HAP-1 (cell line): ENCODE measurements at regions not wholly inside any gene's neighbourhood (a gene's known extent, or its start where the extent isn't known, plus 50 kb on each side); places are given as distances from the start of the nearest gene placed in this dataset.
"Not testable (repeated sequence)": the region's sequence is repeated elsewhere in the genome, so short reads cannot be mapped to it uniquely, and the experiment has no call there.

Experiments
- DNase-seq, 2 experiments: peaks; one replicate each; pipeline ENCODE4 v3.0.0-alpha.2; 2016 to 2020; ENCODE audit warnings: low spot score in 2 of 2
- H3K27me3 ChIP-seq: fragments of 250-450 bp; sonication (Bioruptor Pico); 2 replicates; pipeline ENCODE4 v1.5.1; 2020; ENCODE audit warnings: low read depth, mild to moderate bottlenecking, moderate library complexity
- H3K36me3 ChIP-seq: fragments of 250-450 bp; sonication (Bioruptor Pico); replicated peaks from 2 replicates; pipeline ENCODE4 v1.5.1; 2020; ENCODE audit warnings: mild to moderate bottlenecking
- H3K4me1 ChIP-seq: fragments of 250-450 bp; sonication (Bioruptor Pico); 2 replicates; pipeline ENCODE4 v1.5.1; 2020; ENCODE audit warnings: mild to moderate bottlenecking
- H3K4me3 ChIP-seq: fragments of 250-450 bp; sonication (Bioruptor Pico); 2 replicates; pipeline ENCODE4 v1.5.1; 2020; ENCODE audit warnings: mild to moderate bottlenecking, moderate library complexity
- H3K9me3 ChIP-seq: fragments of 250-450 bp; sonication (Bioruptor Pico); 2 replicates; pipeline ENCODE4 v1.5.1; 2020; ENCODE audit warnings: mild to moderate bottlenecking, moderate library complexity
- in situ Hi-C: fragments of 300-500 bp; cut with MboI; formaldehyde crosslinking; loops from 3 replicates; pipeline ENCODE4 v1.14.3; 2020; ENCODE audit warnings: low sequenced_read_pairs, inconsistent platforms, mixed read lengths

DNA sequence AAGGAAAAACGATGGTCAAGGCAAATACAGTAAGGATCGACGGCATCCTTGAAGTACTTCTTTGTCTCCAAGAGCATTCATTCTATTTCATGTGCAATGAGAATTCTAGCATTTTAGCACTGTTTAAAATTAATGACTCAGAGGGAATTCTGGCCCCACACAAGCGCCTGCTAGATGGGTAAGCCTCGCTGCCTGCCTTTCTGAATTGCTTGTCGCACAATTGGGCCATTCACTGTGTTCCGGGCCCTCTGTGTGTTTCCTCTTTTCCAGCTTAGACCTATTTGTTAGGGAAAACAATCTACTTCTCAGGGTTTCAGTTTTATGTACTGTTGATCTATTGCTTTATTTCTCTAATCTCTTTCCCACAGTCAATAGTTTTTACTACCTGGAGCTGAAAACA lies 204.7 kb upstream of the ZNF32 start:
- in situ Hi-C loops: no loop called here
- no peak overlapping the region for H3K4me3 ChIP-seq
- no peaks in the 10 kb centered on the region for H3K4me1 ChIP-seq
- H3K36me3 ChIP-seq: no peaks in the 10 kb centered on the region
- no peaks in the 10 kb centered on the region for H3K9me3 ChIP-seq
- H3K27me3 ChIP-seq: no peaks in the 10 kb centered on the region
- no peak for DNase-seq

DNA sequence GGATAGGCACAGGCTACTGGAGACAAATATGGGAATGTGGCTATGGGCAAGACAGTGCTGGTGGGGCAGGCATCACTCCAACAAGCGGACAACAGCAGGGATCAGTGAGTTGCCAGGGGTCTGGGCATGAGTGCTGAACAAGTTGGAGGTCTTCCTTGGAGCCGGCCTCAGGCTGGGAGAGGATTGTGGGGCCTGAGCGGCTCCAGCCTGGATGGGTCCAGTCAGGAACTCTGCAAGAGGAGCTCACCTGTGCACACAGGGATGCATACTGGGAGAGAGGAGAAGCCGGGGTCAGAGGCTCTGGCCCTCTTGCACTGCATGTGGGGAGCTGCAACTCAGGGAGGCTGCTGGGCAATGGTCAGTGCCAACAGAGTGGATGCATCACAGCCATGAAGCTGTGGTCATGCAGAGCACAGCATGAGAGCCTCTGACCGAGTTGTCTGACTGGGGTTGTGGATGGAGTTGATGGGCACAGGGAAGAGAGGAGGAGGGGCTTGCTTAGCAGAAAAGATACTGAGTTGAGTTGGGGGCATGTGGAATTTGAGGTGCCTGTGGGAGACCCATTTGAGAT lies 204.0 kb upstream of the ZNF32 start:
- Histone ChIP-seq H3K4me1 (no peaks in the 10 kb centered on the region), H3K27me3 (no peaks in the 10 kb centered on the region), H3K36me3 (no peaks in the 10 kb centered on the region), H3K9me3 (no peaks in the 10 kb centered on the region), H3K4me3 (no peak overlapping the region)
- in situ Hi-C loops: no loop called here
- DNase-seq: no peak

- Histone ChIP-seq H3K27me3 (no peaks in the 10 kb centered on the region), H3K36me3 (no peaks in the 10 kb centered on the region), H3K4me3 (no peak overlapping the region), H3K9me3 (no peaks in the 10 kb centered on the region), H3K4me1 (no peaks in the 10 kb centered on the region)
- in situ Hi-C loops: no loop called here
- DNase-seq: no peak
Measured at GRCh38 chr10:43852149-43852548, 203.5 kb upstream of the ZNF32 start.

- H3K27me3 ChIP-seq: no peaks in the 10 kb centered on the region
- no peaks in the 10 kb centered on the region for H3K9me3 ChIP-seq
- in situ Hi-C loops: no loop called here
- no peak for DNase-seq
- H3K4me3 ChIP-seq: no peak overlapping the region
- no peaks in the 10 kb centered on the region for H3K36me3 ChIP-seq
- no peaks in the 10 kb centered on the region for H3K4me1 ChIP-seq
Measured at GRCh38 chr10:43851030-43851429, 202.3 kb upstream of the ZNF32 start.

DNA sequence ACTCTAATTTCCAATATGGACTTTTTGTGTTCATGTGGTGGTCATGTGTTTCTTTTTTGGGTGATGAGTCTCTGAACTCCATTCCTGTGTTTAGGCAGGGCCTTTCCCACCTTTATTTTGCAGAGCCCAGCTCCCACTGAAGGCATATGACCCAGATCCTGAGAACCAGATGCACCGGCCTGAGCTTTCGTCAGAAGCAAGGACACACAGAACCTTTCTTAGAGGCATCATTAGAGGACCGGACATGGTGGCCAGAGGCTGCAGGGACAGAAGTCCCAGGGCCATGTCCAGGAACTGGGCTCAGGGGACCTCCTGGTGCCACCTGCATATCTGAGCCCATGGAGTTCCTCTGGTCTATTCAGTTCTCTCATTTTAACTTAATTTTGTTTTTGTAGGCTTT lies 200.9 kb upstream of the ZNF32 start:
- Histone ChIP-seq H3K4me1 (no peaks in the 10 kb centered on the region), H3K4me3 (no peak overlapping the region), H3K36me3 (no peaks in the 10 kb centered on the region), H3K27me3 (no peaks in the 10 kb centered on the region), H3K9me3 (no peaks in the 10 kb centered on the region)
- DNase-seq: no peak
- in situ Hi-C loops: no loop called here

- in situ Hi-C loops: no loop called here
- Histone ChIP-seq H3K27me3 (no peaks in the 10 kb centered on the region), H3K36me3 (no peaks in the 10 kb centered on the region), H3K9me3 (no peaks in the 10 kb centered on the region), H3K4me1 (no peaks in the 10 kb centered on the region), H3K4me3 (no peak overlapping the region)
- DNase-seq: no peak
Measured at GRCh38 chr10:43846968-43847367, 198.3 kb upstream of the ZNF32 start.

DNA sequence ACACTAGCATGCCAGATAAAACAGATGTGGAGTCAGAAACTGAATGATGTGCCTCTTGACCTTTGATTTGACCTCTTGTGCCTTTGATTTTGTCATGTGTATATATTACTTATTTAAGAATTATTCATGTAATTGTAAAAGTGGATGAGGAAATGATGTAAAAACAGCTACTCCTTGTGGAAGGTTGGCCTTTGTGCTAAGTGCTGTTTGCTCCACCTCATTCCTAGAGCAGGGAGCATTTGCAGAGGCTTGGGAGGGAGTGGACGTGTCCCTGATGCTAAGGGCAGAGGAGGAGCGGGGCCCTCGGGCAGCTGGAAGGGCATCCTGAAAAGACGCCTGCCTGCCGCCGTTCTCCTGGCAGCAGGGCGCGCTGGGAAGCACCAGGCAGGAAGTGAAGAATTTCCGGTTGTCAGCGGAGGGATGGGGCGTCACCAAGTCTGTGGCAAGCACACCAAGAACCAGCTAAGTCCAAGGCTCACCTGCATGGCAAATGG lies 197.6 kb upstream of the ZNF32 start:
- no peaks in the 10 kb centered on the region for H3K36me3 ChIP-seq
- no peaks in the 10 kb centered on the region for H3K27me3 ChIP-seq
- no peak overlapping the region for H3K4me3 ChIP-seq
- H3K9me3 ChIP-seq: no peaks in the 10 kb centered on the region
- in situ Hi-C loops: no loop called here
- H3K4me1 ChIP-seq: no peaks in the 10 kb centered on the region
- DNase-seq: no peak

GRCh38 chr10:43845121-43845520 lies 196.4 kb upstream of the ZNF32 start:
- in situ Hi-C loops: no loop called here
- Histone ChIP-seq H3K4me1 (no peaks in the 10 kb centered on the region), H3K36me3 (no peaks in the 10 kb centered on the region), H3K9me3 (no peaks in the 10 kb centered on the region), H3K27me3 (no peaks in the 10 kb centered on the region), H3K4me3 (no peak overlapping the region)
- DNase-seq: no peak

GRCh38 chr10:43844221-43844620 lies 195.5 kb upstream of the ZNF32 start:
- DNase-seq: no peak
- Histone ChIP-seq H3K9me3 (no peaks in the 10 kb centered on the region), H3K36me3 (no peaks in the 10 kb centered on the region), H3K27me3 (no peaks in the 10 kb centered on the region), H3K4me3 (no peak overlapping the region), H3K4me1 (no peaks in the 10 kb centered on the region)
- in situ Hi-C loops: no loop called here

DNA sequence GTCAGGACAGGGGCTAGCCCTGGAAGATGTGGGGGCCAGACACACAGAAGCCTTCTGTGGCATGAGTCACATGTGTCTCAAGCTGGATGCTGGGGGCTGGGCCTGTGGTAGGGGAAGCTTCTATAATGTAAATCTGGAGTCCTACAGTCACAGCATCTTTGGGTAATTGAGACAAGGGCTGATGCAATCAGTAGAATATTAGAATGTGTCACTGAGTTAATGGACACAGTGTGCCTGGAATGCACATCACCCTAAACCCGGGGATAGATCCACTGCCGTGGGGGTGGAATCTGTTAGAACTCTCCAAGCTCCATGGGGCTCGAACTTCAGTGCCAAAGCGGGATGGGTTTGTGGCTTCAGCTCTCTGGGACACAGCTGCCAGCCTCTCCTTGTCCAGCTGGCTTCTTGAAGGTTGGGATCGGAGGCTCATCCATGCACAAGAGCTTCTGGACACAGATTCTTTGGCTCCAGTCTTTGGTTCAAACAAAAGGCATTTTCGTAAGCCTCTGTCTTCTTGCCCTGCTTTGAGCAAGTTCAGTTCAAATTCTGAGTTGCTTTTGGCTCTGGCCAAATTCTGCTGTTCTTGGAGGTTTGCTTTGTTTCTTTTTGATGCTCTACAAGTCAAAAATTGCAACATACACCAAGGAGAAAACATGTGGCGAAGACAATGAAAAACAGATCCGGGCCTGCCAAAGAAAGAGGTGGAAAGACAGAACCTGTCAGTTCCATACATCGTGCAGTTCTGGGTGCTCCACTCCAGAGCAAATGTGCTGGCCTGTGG lies 194.8 kb upstream of the ZNF32 start:
- no peaks in the 10 kb centered on the region for H3K27me3 ChIP-seq
- no peaks in the 10 kb centered on the region for H3K36me3 ChIP-seq
- H3K4me1 ChIP-seq: no peaks in the 10 kb centered on the region
- in situ Hi-C loops: no loop called here
- no peak overlapping the region for H3K4me3 ChIP-seq
- H3K9me3 ChIP-seq: no peaks in the 10 kb centered on the region
- no peak for DNase-seq

- no peak for DNase-seq
- H3K4me1 ChIP-seq: no peaks in the 10 kb centered on the region
Measured at GRCh38 chr10:43842496-43842895, 193.8 kb upstream of the ZNF32 start.

GRCh38 chr10:43842072-43842471 lies 193.4 kb upstream of the ZNF32 start:
- Histone ChIP-seq H3K9me3 (no peaks in the 10 kb centered on the region), H3K36me3 (no peaks in the 10 kb centered on the region), H3K4me1 (no peaks in the 10 kb centered on the region), H3K4me3 (no peak overlapping the region), H3K27me3 (no peaks in the 10 kb centered on the region)
- in situ Hi-C loops: no loop called here
- DNase-seq: no peak

More at GRCh38 chr10:43842496-43842895, 193.8 kb upstream of the ZNF32 start:
- no peaks in the 10 kb centered on the region for H3K27me3 ChIP-seq
- in situ Hi-C loops: no loop called here
- H3K4me3 ChIP-seq: no peak overlapping the region
- H3K36me3 ChIP-seq: no peaks in the 10 kb centered on the region
- H3K9me3 ChIP-seq: no peaks in the 10 kb centered on the region

- H3K36me3 ChIP-seq: no peaks in the 10 kb centered on the region
- no peak for DNase-seq
- H3K4me3 ChIP-seq: no peak overlapping the region
- H3K9me3 ChIP-seq: no peaks in the 10 kb centered on the region
- in situ Hi-C loops: no loop called here
- H3K27me3 ChIP-seq: no peaks in the 10 kb centered on the region
- H3K4me1 ChIP-seq: no peaks in the 10 kb centered on the region
Measured at GRCh38 chr10:43839973-43840372, 191.3 kb upstream of the ZNF32 start.

DNA sequence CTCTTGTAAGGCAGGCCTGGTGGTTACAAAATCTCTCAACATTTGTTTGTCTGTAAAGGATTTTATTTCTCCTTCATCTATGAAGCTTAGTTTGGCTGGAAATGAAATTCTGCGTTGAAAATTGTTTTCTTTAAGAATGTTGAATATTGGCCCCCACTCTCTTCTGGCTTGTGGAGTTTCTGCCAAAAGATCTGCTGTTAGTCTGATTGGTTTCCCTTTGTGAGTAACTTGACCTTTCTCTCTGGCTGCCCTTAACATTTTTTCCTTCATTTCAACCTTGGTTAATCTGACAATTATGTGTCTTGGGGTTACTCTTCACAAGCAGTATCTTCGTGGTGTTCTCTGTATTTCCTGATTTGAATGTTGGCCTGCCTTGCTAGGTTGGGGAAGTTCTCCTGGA lies 186.1 kb upstream of the ZNF32 start:
- DNase-seq, in situ Hi-C loops, H3K36me3 ChIP-seq: not testable (repeated sequence)

More for the DNA sequence above, 186.1 kb upstream of the ZNF32 start:
- H3K9me3 ChIP-seq, H3K4me1 ChIP-seq, H3K27me3 ChIP-seq, H3K4me3 ChIP-seq: not testable (repeated sequence)
